Neural cell (in vitro differentiated cells): ENCODE measurements at regions not wholly inside any gene's neighbourhood (a gene's known extent, or its start where the extent isn't known, plus 50 kb on each side); places are given as distances from the start of the nearest gene placed in this dataset.

ENCODE experiments used
- H2AFZ ChIP-seq: fragments of 200-600, 300-800 bp; sonication (generic), shearing (Covaris generic); 2 replicates; pipeline ENCODE4 v1.6.0; 2014; ENCODE audit warnings: low read depth, mild to moderate bottlenecking, antibody characterized with exemption, low read length, moderate library complexity
- H3F3A ChIP-seq: fragments of 200-600 bp; shearing (Covaris generic); 2 replicates; pipeline ENCODE4 v1.6.1; 2016; ENCODE audit warnings: mild to moderate bottlenecking, moderate library complexity, mixed read lengths, antibody characterized with exemption, low read length; ENCODE audit not compliant: insufficient read depth, poor library complexity, severe bottlenecking
- H3K27ac ChIP-seq: fragments of 200-600, 300-800 bp; sonication (generic), shearing (Covaris generic); 2 replicates; pipeline ENCODE4 v1.5.1; 2014; ENCODE audit warnings: mild to moderate bottlenecking, low read length, moderate library complexity
- H3K27me3 ChIP-seq: fragments of 300-800, 200-600 bp; sonication (generic), shearing (Covaris generic); 2 replicates; pipeline ENCODE4 v1.6.0; 2014; ENCODE audit warnings: mild to moderate bottlenecking, low read depth, low read length, moderate library complexity; ENCODE audit not compliant: insufficient read depth
- H3K36me3 ChIP-seq: fragments of 300-800, 200-600 bp; sonication (generic), shearing (Covaris generic); 2 replicates; pipeline ENCODE4 v1.5.1; 2014; ENCODE audit warnings: mild to moderate bottlenecking, antibody characterized with exemption, low read length, moderate library complexity; ENCODE audit not compliant: insufficient read depth
- H3K4me2 ChIP-seq: fragments of 300-800, 200-600 bp; sonication (generic), shearing (Covaris generic); 2 replicates; pipeline ENCODE4 v1.6.0; 2014; ENCODE audit warnings: mild to moderate bottlenecking, low read length
- H3K4me3 ChIP-seq: fragments of 300-800, 200-600 bp; sonication (generic), shearing (Covaris generic); 2 replicates; pipeline ENCODE4 v1.5.1; 2014; ENCODE audit warnings: mild to moderate bottlenecking, low read length, moderate library complexity
- H3K79me2 ChIP-seq: fragments of 200-600 bp; shearing (Covaris generic); replicated peaks from 2 replicates; pipeline ENCODE4 v1.6.0; 2014; ENCODE audit warnings: mild to moderate bottlenecking, low read length, moderate library complexity; ENCODE audit not compliant: insufficient read depth
- H3K9ac ChIP-seq: fragments of 300-800, 200-600 bp; sonication (generic), shearing (Covaris generic); 2 replicates; pipeline ENCODE4 v1.6.1; 2016; ENCODE audit warnings: mild to moderate bottlenecking, low read length, mixed read lengths
- H3K9me2 ChIP-seq: fragments of 200-600 bp; shearing (Covaris generic); 2 replicates; pipeline ENCODE4 v1.6.1; 2016; ENCODE audit warnings: mild to moderate bottlenecking, low read length, mixed read lengths; ENCODE audit not compliant: insufficient read depth
- H3K9me3 ChIP-seq: fragments of 200-600, 300-800 bp; sonication (generic), shearing (Covaris generic); 2 replicates; pipeline ENCODE4 v1.6.1; 2016; ENCODE audit warnings: mild to moderate bottlenecking, mixed run types, low read length, moderate library complexity, mixed read lengths
- H4K20me1 ChIP-seq: fragments of 200-600 bp; shearing (Covaris generic); 2 replicates; pipeline ENCODE4 v1.6.1; 2016; ENCODE audit warnings: mild to moderate bottlenecking, mixed run types; ENCODE audit not compliant: insufficient read depth
- EP300 ChIP-seq: fragments of 450-650 bp; conservative IDR thresholded peaks from 2 replicates; pipeline ENCODE4 v1.6.1; 2014; ENCODE audit warnings: antibody characterized with exemption, mild to moderate bottlenecking, moderate library complexity; ENCODE audit not compliant: poor library complexity, severe bottlenecking
- EZH2 ChIP-seq: fragments of 200-600, 300-800 bp; shearing (Covaris generic), sonication (generic); IDR thresholded peaks from 2 replicates; pipeline ENCODE4 v1.6.1; 2014; ENCODE audit warnings: antibody characterized with exemption, low read length, borderline replicate concordance, mild to moderate bottlenecking; ENCODE audit not compliant: insufficient read depth, poor library complexity, severe bottlenecking
- MXI1 ChIP-seq: fragments of 450-650 bp; conservative IDR thresholded peaks from 2 replicates; pipeline ENCODE4 v1.6.1; 2014; ENCODE audit warnings: antibody characterized with exemption, mild to moderate bottlenecking; ENCODE audit not compliant: poor library complexity, severe bottlenecking
- POLR2AphosphoS5 ChIP-seq: IDR thresholded peaks from 2 replicates; pipeline ENCODE4 v1.6.1; 2012
- RAD21 ChIP-seq: fragments of 450-650 bp; conservative IDR thresholded peaks from 2 replicates; pipeline ENCODE4 v1.6.1; 2014; ENCODE audit warnings: antibody characterized with exemption, mild to moderate bottlenecking, moderate library complexity
- SMC3 ChIP-seq: fragments of 450-650 bp; conservative IDR thresholded peaks from 2 replicates; pipeline ENCODE4 v1.6.1; 2014; ENCODE audit warnings: antibody characterized with exemption, mild to moderate bottlenecking, moderate library complexity; ENCODE audit not compliant: poor library complexity
- TAF1 ChIP-seq: IDR thresholded peaks from 2 replicates; pipeline ENCODE4 v1.6.1; 2012; ENCODE audit warnings: low read depth
- TF ChIP-seq, protein P1 (sequence below): IDR thresholded peaks from 2 replicates; pipeline ENCODE4 v1.6.1; 2012; ENCODE audit warnings: borderline replicate concordance
- TF ChIP-seq, protein P2 (sequence below): fragments of 450-650 bp; IDR thresholded peaks from 2 replicates; pipeline ENCODE4 v1.5.1; 2014; ENCODE audit warnings: antibody characterized with exemption, mild to moderate bottlenecking, moderate library complexity; ENCODE audit not compliant: poor library complexity, severe bottlenecking

GRCh38 chr9:108296056-108296455, 559.7 kb downstream of the ACTL7B start:
- Histone ChIP-seq H3K36me3 (no peaks in the 10 kb centered on the region), H3K27me3 (no peaks in the 10 kb centered on the region), H4K20me1 (no peaks in the 10 kb centered on the region), H3K4me3 (no peak overlapping the region), H2AFZ (no peak overlapping the region), H3K9me2 (no peaks in the 10 kb centered on the region), H3K9ac (no peak overlapping the region), H3K79me2 (no peaks in the 10 kb centered on the region), H3K4me2 (no peak overlapping the region), H3K27ac (no peak overlapping the region), H3K9me3 (no peaks in the 10 kb centered on the region), H3F3A (no peaks in the 10 kb centered on the region)
- TF ChIP-seq RAD21 (no peak), TAF1 (no peak), EZH2 (no peak), POLR2AphosphoS5 (no peak), MXI1 (no peak), SMC3 (no peak)
- TF ChIP-seq, protein P1, sequence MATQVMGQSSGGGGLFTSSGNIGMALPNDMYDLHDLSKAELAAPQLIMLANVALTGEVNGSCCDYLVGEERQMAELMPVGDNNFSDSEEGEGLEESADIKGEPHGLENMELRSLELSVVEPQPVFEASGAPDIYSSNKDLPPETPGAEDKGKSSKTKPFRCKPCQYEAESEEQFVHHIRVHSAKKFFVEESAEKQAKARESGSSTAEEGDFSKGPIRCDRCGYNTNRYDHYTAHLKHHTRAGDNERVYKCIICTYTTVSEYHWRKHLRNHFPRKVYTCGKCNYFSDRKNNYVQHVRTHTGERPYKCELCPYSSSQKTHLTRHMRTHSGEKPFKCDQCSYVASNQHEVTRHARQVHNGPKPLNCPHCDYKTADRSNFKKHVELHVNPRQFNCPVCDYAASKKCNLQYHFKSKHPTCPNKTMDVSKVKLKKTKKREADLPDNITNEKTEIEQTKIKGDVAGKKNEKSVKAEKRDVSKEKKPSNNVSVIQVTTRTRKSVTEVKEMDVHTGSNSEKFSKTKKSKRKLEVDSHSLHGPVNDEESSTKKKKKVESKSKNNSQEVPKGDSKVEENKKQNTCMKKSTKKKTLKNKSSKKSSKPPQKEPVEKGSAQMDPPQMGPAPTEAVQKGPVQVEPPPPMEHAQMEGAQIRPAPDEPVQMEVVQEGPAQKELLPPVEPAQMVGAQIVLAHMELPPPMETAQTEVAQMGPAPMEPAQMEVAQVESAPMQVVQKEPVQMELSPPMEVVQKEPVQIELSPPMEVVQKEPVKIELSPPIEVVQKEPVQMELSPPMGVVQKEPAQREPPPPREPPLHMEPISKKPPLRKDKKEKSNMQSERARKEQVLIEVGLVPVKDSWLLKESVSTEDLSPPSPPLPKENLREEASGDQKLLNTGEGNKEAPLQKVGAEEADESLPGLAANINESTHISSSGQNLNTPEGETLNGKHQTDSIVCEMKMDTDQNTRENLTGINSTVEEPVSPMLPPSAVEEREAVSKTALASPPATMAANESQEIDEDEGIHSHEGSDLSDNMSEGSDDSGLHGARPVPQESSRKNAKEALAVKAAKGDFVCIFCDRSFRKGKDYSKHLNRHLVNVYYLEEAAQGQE = no peak
- TF ChIP-seq, protein P2, sequence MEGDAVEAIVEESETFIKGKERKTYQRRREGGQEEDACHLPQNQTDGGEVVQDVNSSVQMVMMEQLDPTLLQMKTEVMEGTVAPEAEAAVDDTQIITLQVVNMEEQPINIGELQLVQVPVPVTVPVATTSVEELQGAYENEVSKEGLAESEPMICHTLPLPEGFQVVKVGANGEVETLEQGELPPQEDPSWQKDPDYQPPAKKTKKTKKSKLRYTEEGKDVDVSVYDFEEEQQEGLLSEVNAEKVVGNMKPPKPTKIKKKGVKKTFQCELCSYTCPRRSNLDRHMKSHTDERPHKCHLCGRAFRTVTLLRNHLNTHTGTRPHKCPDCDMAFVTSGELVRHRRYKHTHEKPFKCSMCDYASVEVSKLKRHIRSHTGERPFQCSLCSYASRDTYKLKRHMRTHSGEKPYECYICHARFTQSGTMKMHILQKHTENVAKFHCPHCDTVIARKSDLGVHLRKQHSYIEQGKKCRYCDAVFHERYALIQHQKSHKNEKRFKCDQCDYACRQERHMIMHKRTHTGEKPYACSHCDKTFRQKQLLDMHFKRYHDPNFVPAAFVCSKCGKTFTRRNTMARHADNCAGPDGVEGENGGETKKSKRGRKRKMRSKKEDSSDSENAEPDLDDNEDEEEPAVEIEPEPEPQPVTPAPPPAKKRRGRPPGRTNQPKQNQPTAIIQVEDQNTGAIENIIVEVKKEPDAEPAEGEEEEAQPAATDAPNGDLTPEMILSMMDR = no peak

GRCh38 chr9:108291586-108291932, 564.2 kb downstream of the ACTL7B start:
- TF ChIP-seq, protein P1 = no peak
- TF ChIP-seq TAF1 (no peak), EP300 (no peak), SMC3 (no peak), EZH2 (no peak), RAD21 (no peak), POLR2AphosphoS5 (no peak), MXI1 (no peak)
- TF ChIP-seq, protein P2 = no peak
- Histone ChIP-seq H3K27ac (no peak overlapping the region), H4K20me1 (no peaks in the 10 kb centered on the region), H3K4me2 (no peak overlapping the region), H3K36me3 (no peaks in the 10 kb centered on the region), H3K9me2 (no peaks in the 10 kb centered on the region), H3K4me3 (no peak overlapping the region), H3K9ac (no peak overlapping the region), H3K79me2 (no peaks in the 10 kb centered on the region), H3K9me3 (no peaks in the 10 kb centered on the region), H2AFZ (no peak overlapping the region), H3F3A (no peaks in the 10 kb centered on the region), H3K27me3 (no peaks in the 10 kb centered on the region)
